GM18498 (cell line): ENCODE measurements at regions not wholly inside any gene's neighbourhood (a gene's known extent, or its start where the extent isn't known, plus 50 kb on each side); places are given as distances from the start of the nearest gene placed in this dataset.
A peak's percentile ranks its signal among the peaks of the same experiment; 100 is the strongest.

Source experiments
- ATAC-seq: cut with Tn5 transposase; IDR thresholded peaks from one replicate; pipeline ENCODE4 v1.9.1; 2021; ENCODE audit warnings: mild to moderate bottlenecking, moderate library complexity; ENCODE audit not compliant: unreplicated experiment

- ATAC-seq = no peak
These were observed 498.4 kb upstream of the TUSC1 start for GRCh38 chr9:26176628-26177027.

- ATAC-seq = no peak
These were observed 497.0 kb upstream of the TUSC1 start for GRCh38 chr9:26175264-26175663.

GRCh38 chr9:26172301-26172700, 494.1 kb upstream of the TUSC1 start:
- ATAC-seq = no peak

GRCh38 chr9:26171691-26172090, 493.4 kb upstream of the TUSC1 start:
- no peak for ATAC-seq

- no peak for ATAC-seq
These were observed 491.9 kb upstream of the TUSC1 start for GRCh38 chr9:26170190-26170589.

GRCh38 chr9:26169708-26170107, 491.5 kb upstream of the TUSC1 start:
- no peak for ATAC-seq

- no peak for ATAC-seq
These were observed 488.3 kb upstream of the TUSC1 start for GRCh38 chr9:26166537-26166936.

GRCh38 chr9:26165426-26165825, 487.2 kb upstream of the TUSC1 start:
- no peak for ATAC-seq

GRCh38 chr9:26163931-26164330, 485.7 kb upstream of the TUSC1 start:
- ATAC-seq = no peak

- no peak for ATAC-seq
These were observed 481.5 kb upstream of the TUSC1 start for GRCh38 chr9:26159575-26160392.

GRCh38 chr9:26158631-26159150, 480.4 kb upstream of the TUSC1 start:
- no peak for ATAC-seq

GRCh38 chr9:26157411-26157810, 479.2 kb upstream of the TUSC1 start:
- ATAC-seq = peak; percentile 75

- no peak for ATAC-seq
These were observed 474.1 kb upstream of the TUSC1 start for GRCh38 chr9:26152350-26152749.

- ATAC-seq = no peak
These were observed 469.9 kb upstream of the TUSC1 start for GRCh38 chr9:26148128-26148527.

GRCh38 chr9:26145938-26146337, 467.7 kb upstream of the TUSC1 start:
- no peak for ATAC-seq

GRCh38 chr9:26142631-26143030, 464.4 kb upstream of the TUSC1 start:
- ATAC-seq = no peak

- ATAC-seq = no peak
These were observed 464.0 kb upstream of the TUSC1 start for GRCh38 chr9:26142201-26142600.

- no peak for ATAC-seq
These were observed 455.3 kb upstream of the TUSC1 start for GRCh38 chr9:26133537-26133936.

GRCh38 chr9:26132746-26133312, 454.6 kb upstream of the TUSC1 start:
- no peak for ATAC-seq

- ATAC-seq = no peak
These were observed 453.6 kb upstream of the TUSC1 start for GRCh38 chr9:26131886-26132285.

- ATAC-seq = no peak
These were observed 451.0 kb upstream of the TUSC1 start for GRCh38 chr9:26129217-26129616.

GRCh38 chr9:26125693-26126092, 447.4 kb upstream of the TUSC1 start:
- no peak for ATAC-seq
